GM19397 (cell line): ENCODE measurements at regions not wholly inside any gene's neighbourhood (a gene's known extent, or its start where the extent isn't known, plus 50 kb on each side); places are given as distances from the start of the nearest gene placed in this dataset.
"Not testable (repeated sequence)": the region's sequence is repeated elsewhere in the genome, so short reads cannot be mapped to it uniquely, and the experiment has no call there.

Source experiments
- ATAC-seq: cut with Tn5 transposase; IDR thresholded peaks from one replicate; pipeline ENCODE4 v1.9.1; 2021; ENCODE audit warnings: mild to moderate bottlenecking, moderate library complexity; ENCODE audit not compliant: unreplicated experiment

DNA sequence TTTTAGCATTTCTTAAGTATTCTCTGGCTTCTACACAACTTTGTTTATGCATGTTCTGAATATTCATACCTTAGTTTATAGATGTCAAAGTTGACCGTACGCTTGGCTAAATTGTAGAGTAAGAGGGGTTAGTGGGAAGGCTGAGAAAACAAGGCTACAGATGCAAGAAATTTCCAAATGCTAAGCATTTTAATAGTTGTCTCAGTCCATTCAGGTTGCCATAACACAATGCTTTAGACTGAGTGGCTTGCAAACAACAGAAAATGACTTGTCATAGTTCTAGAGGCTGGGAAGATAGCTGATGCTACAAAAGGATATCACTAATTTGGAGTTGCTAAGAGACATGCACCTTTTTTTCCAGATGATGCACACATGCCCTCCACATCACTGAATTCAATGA, 53.0 kb upstream of the C1QTNF3 start:
- not testable (repeated sequence) for ATAC-seq

DNA sequence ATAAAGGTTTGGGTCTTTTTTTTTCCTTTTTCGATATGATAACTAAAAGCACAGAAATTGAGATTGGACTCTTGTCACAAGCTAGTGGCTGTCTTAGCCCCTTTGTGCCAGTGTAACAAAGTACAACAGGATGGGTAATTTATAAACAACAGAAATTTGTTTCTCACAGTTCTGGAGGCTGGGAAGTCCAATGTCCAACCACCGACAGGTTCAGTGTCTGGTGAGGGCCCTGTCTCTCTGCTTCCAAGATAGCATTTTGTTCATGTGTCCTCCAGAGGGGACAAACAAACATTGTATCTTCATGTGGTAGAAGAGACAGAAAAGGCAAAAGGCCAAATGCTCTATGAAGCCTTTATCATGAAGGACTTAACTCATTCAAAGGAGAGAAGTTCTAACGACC, 56.9 kb upstream of the C1QTNF3 start:
- not testable (repeated sequence) for ATAC-seq

DNA sequence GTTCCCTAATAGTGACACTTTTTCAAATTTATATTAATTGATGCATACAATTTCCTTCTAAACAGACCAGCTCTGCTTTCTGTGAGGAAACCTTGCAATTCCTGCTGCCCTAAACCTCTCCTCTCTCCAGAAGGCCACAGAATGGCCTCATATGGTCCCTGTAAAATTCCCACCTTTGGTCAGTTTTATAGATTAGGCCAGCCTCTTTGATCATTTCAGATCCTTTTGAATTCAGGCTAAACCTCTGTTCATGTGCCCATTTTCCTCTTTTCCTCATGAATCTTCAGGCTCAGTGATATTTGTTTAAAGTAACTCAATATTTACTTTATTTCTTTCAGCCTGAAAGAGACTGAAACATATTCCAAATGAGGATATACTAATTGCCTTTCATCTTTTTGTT, 58.6 kb upstream of the C1QTNF3 start:
- not testable (repeated sequence) for ATAC-seq

DNA sequence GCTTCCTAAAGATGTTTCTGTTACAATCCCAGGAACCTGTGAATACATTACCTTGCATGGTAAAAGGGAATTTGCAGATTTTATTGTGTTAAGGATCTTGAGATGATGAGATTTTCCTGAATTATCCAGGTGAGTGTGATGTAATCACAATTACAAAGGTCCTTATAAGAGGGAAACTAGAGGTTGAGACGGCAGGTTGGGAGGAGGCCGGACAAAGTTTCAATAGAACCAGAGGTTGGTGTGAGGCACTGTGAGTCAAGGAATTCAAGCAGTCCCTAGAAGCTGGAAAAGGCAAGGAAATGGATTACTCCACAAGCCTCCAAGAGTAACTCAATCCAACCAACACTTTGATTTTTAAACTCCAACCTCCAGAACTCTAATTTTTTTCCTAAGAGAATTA, 65.9 kb upstream of the C1QTNF3 start:
- ATAC-seq = not testable (repeated sequence)

DNA sequence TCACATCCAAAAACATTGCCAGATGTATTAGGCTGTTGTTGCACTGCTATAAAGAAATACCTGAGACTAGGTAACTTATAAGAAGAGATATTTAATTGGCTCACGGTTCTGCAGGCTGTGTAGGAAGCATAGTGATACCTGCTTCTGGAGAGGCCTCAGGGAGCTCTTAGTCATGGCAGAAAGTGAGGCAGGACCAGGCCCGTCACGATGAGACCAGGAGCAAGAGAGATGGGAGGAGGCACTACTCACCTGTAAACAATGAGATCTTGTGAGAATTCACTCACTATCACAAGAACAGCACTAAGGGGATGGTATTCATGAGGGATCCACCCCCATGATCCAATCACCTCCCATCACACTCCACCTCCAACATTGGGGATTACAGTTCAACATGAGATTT, 81.3 kb upstream of the C1QTNF3 start:
- not testable (repeated sequence) for ATAC-seq

DNA sequence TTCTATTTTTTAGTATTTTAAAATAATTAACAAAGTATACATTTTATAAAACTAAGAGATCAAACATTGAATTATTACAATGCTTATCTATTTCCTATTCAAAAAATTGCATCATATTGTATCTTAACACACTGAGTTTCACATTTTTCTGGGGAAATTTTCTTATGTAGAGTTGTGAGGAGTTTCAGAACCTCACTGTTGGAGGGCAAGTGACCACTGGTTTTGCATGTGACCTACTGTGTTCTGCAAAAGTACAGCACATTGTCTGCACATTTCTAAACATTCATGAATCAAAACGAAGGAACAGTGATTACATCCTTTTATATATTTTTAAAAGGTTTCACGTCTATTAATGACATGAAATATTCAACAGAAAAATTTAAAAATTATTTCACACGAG, 82.3 kb upstream of the C1QTNF3 start:
- ATAC-seq = peak; percentile 69

DNA sequence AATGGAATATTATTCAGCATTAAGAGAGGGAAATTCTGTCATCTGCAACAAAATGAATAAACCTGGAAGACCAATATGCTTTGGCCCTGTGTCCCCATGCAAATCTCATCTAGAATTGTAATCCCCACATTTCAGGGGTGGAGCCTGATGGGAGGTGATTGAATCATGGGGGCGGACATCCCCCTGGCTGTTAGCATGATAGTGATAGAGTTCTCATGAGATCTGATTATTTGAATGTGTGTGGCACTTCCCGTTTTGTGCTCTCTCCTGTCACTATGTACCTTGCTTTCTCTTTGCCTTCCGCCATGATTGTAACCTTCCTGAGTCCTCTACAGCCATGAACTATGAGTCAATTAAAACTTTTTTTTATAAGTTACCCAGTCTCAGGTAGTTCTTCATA, 83.7 kb upstream of the C1QTNF3 start:
- ATAC-seq = not testable (repeated sequence)

DNA sequence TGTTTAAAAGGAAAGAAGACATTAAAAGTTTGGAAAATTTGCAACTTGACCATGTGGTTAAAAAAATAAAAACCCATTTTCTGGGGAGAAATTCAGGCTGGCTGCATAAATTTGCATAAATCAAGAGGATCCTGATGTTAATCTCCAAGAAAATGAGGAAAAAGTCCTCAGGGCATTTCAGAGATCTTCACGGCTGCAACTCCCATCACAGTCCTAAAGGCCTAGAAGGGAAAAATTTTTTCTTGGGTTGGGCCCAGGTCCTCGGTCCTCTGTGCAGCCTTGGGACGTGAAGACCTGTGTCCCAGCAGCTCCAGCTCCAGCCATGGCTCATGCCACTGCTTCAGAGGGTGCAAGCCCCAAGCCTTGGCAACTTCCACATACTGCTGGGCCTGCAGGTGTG, 84.8 kb upstream of the C1QTNF3 start:
- ATAC-seq = not testable (repeated sequence)

DNA sequence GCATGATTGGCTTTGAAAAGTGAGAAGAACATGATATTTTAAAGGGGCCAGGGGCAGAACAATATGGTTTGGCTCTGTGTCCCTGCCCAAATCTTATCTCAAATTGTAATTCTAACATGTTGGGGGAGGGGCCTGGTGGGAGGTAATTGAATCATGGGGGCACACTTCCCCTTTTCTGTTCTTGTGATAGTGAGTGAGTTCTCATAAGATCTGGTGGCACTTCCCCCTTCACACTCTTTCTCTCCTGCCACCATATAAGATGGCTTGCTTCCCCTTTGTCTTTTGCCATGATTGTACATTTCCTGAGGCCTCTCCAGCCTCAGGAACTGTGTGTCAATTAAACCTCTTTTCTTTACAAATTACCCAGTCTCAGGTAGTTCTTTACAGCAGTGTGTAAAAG, 85.9 kb upstream of the C1QTNF3 start:
- not testable (repeated sequence) for ATAC-seq

DNA sequence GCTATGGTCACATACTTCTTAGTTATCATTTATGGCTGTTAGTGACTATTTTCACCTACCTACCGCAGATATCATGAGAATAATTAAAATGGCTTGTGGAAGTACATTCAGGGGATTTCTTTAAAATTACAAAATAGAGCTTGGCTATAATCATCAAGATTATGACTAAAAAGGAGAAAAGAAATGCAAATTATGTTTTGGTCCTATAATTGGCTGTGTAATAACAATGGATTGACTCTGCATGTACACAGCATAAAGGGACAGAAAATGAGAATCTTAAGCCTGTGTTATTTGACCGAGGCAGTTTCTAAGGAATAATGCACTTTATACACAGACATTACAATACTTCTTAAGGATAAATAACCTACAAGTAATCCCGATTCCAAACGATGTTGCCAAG, 112.0 kb upstream of the C1QTNF3 start:
- ATAC-seq = not testable (repeated sequence)

DNA sequence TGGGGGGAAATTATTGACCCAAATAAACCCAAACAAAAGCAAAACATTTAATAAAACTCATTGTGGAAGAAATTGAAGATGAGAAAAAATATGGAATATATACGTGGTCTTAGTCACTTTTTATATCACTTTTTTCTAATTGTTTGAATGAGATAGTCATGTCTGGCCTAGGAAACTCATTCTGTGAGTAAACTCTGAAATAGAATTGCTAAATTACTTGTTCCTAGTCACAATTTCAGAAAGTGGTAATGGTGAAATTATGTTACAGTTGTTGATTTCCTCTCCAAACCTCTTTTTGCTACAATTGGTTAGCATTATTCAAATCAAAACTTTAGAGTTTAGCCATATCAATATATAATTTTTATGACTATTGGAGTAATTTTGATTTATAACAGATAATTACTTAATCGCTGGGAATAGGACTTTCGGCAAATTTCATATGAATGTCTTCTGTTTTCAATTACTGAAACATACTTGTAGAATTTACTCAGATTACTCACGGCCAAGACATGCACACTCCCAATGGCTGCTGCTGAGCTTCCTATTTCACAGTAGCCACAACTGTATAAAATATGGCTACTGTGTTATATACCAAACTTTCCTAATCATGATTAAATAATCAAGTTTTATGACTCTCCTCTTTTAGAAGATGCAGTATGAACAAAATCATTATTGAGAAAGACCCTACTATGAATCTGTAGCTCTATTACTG, 113.8 kb upstream of the C1QTNF3 start:
- ATAC-seq = not testable (repeated sequence)

DNA sequence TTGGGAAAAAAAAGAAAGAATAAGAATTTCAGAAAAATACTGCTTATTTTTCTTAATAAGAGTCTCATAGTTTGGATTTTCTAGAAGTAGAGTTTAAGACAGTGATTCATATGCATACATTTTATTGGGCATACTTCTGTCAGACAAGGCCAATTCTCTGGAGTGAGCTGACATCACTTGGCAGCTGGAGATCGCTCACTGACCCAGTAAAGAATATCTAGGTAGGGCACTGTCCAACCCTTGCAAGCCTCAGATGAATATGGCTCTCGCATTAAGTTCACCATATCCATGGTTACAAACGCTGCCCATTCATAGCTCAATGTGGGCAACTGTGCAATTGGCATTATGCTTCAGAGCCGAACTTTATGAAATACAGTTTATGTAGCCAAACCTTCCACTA, 117.9 kb upstream of the C1QTNF3 start:
- ATAC-seq = not testable (repeated sequence)

DNA sequence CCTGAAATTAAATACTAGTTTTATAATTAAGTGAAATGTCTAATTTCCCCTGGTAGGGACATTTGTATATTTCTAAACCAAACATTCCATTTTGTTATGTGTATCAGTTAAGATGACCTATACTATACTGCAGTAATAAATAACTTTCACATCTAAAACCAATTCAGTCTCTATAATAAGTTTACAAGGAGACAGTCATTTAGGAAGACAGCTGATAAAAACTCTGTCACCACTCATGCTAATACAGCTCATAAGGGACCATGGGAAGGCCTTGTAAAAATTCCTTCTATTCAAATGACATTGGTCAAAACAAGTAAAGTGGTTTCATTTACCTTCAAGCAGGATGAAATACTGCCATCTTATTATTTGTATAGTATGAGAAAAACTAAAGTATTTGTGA, 128.4 kb upstream of the C1QTNF3 start:
- not testable (repeated sequence) for ATAC-seq

DNA sequence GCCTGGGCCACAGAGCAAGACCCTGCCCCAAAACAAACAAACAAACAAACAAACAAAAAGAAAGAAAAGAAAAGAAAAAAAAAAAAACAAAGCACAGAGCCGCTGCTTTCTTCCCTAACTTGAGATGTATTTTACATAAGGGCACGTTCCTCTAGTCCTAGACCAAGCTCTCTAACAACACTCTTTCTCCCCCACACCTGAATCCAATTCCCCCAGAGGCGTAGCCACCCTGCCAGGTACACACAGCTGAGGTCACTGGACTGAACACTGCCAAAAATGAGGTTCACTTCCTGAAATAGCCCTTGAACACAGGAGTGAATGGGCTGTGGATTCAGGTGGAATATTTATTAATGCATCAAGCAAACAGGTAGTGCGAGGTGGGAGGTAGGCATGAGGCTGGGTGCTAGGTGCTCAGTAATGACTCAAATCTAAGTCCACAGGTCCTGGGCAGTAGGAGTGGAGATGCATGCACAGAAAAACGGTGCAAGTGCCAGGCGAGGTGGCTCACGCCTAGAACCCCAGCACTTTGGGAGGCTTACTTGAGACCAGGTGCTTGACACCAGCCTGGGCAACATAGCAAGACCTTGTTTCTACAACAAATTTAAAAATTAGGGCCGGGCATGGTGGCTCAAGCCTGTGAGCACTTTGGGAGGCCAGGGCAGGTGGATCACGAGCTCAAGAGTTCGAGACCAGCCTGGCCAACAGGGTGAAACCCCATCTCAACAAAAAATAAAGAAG, 136.6 kb upstream of the C1QTNF3 start:
- ATAC-seq = not testable (repeated sequence)

DNA sequence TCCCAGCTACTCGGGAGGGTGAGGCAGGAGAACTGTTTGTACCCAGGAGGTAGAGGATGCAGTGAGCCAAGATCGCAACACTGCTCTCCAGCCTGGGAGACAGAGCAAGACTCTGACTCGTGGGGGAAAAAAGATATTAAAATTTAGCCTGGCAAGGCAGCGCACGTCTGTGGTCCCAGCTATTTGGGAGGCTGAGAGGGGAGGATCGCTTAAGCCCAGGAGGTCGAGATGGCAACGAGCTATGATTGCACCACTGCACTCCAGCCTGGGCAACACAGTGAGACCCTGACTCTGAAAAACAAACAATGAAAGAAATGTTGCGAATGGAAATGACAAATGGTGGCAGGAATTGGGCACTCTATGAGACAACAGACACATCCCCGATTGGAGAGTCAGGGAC, 137.2 kb upstream of the C1QTNF3 start:
- ATAC-seq = not testable (repeated sequence)

DNA sequence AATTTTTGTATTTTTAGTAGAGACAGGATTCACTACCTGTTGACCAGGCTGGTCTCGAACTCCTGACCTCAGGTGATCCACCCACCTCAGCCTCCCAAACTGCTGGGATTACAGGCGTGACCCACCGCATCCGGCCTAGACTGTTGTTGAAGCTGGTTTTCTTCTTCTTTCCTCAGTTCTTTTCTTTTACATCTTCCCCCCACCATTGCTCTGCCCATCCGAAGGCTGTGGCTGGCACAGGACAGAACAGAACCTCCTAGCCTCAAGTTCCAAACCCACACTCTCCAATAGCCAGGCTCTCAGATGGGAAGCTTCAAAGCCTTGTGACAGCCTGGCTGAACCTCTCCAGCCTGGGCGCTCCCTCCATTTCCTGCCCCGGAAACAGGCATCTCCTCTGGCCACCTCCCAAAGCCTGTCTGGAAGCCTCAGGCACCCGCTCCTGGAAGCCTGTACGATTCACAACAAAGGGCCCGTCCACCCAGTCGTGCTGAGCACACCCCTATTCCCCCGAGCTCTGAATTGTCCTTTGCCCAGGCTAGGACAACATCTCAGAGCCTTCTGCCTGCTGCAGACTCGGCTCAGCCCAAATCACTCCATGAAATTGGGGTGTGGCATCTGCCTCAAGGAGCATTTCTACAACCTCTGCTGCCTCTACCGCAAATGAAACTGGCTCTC, 138.1 kb upstream of the C1QTNF3 start:
- ATAC-seq = not testable (repeated sequence)

DNA sequence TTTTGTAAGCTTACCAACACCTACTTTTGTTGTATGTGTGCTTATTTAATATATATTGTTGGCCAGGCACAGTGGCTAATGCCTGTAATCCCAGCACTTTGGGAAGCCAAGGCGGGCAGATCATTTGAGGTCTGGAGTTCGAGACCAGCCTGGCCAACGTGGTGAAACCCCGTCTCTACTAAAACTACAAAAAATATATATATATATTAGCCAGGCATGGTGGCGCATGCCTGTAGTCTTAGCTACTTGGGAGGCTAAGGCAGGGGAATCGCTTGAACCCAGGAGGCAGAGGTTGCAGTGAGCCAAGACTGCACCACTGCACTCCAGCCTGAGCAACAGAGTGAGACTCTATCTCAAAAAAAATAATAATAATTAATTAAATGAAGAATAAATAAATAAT, 142.0 kb upstream of the C1QTNF3 start:
- not testable (repeated sequence) for ATAC-seq

DNA sequence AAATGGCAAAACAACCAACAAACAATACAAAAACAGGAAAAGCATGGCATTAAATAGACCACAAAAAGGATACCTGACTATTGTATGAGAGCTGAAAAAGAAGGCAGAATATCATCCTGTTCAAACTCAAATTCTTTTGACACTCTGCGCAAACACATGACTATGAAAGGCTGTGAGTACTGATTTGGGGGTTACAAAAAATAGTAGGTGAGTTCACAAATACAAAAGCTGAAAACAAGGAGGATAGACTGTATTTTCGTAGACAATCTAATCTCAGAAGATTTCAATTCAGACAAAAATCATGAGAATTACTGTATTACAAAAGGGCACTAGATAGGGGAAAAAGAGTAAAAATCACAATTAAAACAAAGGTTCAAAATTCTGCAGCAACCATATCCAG, 142.6 kb upstream of the C1QTNF3 start:
- not testable (repeated sequence) for ATAC-seq

DNA sequence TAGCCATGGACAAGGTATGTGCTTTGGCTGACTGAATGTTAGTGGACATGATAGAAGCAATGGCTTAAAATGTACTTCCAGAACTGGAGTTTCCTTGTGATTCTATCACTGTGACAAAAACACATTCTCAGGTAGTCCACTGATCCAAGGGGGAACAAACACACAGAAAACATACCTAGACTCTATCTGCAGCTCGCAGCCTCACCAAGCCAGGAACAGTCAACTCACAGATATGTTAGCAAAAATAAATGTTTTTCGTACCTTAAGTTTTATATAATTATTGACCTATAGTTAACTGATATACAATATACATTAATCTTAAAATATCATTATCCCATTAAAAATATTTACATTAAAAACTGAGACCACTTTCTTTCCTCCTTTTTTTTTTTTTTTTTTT, 143.1 kb upstream of the C1QTNF3 start:
- ATAC-seq = not testable (repeated sequence)

DNA sequence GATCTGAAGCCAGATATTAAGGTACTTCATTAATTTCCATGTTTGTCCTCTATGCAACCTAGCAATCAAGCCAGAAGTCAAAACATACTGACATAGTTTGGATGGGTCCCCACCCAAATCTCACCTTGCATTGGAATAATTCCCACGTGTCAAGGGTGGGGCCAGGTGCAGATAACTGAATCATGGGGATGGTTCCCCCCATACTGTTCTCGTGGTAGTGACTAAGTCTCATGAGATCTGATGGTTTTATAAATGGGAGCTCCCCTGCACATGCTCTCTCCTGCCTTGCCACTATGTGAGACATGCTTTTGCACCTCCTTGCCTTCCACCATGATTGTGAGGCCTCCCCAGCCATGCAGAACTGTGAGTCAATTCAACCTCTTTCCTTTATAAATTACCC, 143.9 kb upstream of the C1QTNF3 start:
- not testable (repeated sequence) for ATAC-seq

DNA sequence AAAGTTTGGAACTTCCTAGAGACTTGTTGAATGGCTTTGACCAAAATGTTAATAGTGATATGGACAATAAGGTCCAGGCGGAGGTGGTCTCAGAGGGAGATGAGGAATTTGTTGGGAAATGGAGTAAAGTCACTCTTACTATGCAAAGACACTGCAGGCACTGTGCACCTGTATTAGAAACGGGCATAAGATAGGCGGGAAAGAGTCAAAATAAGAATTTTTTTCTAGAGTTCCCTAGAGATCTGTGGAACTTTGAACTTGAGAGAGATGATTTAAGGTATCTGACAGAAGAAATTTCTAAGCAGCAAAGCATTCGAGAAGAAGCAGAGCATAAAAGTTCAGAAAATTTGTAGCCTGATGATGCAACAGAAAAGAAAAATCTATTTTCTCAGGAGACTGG, 144.4 kb upstream of the C1QTNF3 start:
- ATAC-seq = not testable (repeated sequence)
